ENCODE measurements at regions not wholly inside any gene's neighbourhood (a gene's known extent, or its start where the extent isn't known, plus 50 kb on each side); places are given as distances from the start of the nearest gene placed in this dataset.
"Not testable (repeated sequence)": the region's sequence is repeated elsewhere in the genome, so short reads cannot be mapped to it uniquely, and the experiment has no call there.

- DNase-seq, result no peak
These were observed 948.4 kb upstream of the ATXN7L3B start for GRCh38 chr12:73589220-73589619.

GRCh38 chr12:73598626-73599025 lies 939.0 kb upstream of the ATXN7L3B start:
- DNase-seq, result no peak

- no peak for DNase-seq
These were observed 938.4 kb upstream of the ATXN7L3B start for GRCh38 chr12:73599268-73599667.

- DNase-seq, result not testable (repeated sequence)
These were observed 931.7 kb upstream of the ATXN7L3B start for GRCh38 chr12:73605925-73606324.

- no peak for DNase-seq
These were observed 925.1 kb upstream of the ATXN7L3B start for GRCh38 chr12:73612551-73612950.

GRCh38 chr12:73623421-73623820 lies 914.2 kb upstream of the ATXN7L3B start:
- DNase-seq, result no peak

- no peak for DNase-seq
These were observed 912.4 kb upstream of the ATXN7L3B start for GRCh38 chr12:73625226-73625625.

- DNase-seq, result no peak
These were observed 908.5 kb upstream of the ATXN7L3B start for GRCh38 chr12:73629171-73629570.

- DNase-seq, result no peak
These were observed 907.5 kb upstream of the ATXN7L3B start for GRCh38 chr12:73629893-73630831.

- no peak for DNase-seq
These were observed 905.4 kb upstream of the ATXN7L3B start for GRCh38 chr12:73632191-73632590.

GRCh38 chr12:73632661-73633060 lies 905.0 kb upstream of the ATXN7L3B start:
- no peak for DNase-seq

GRCh38 chr12:73639397-73639796 lies 898.2 kb upstream of the ATXN7L3B start:
- not testable (repeated sequence) for DNase-seq

GRCh38 chr12:73656375-73656774 lies 881.3 kb upstream of the ATXN7L3B start:
- DNase-seq, result no peak

- no peak for DNase-seq
These were observed 877.8 kb upstream of the ATXN7L3B start for GRCh38 chr12:73659802-73660201.

GRCh38 chr12:73665193-73665592 lies 872.4 kb upstream of the ATXN7L3B start:
- no peak for DNase-seq

GRCh38 chr12:73671550-73671949 lies 866.1 kb upstream of the ATXN7L3B start:
- DNase-seq, result not testable (repeated sequence)

GRCh38 chr12:73677520-73678291 lies 859.9 kb upstream of the ATXN7L3B start:
- no peak for DNase-seq

GRCh38 chr12:73678335-73678734 lies 859.3 kb upstream of the ATXN7L3B start:
- no peak for DNase-seq

GRCh38 chr12:73699318-73699717 lies 838.3 kb upstream of the ATXN7L3B start:
- DNase-seq, result no peak

- no peak for DNase-seq
These were observed 823.0 kb upstream of the ATXN7L3B start for GRCh38 chr12:73714655-73715054.

GRCh38 chr12:73716143-73716542 lies 821.5 kb upstream of the ATXN7L3B start:
- not testable (repeated sequence) for DNase-seq

- DNase-seq, result no peak
These were observed 818.4 kb upstream of the ATXN7L3B start for GRCh38 chr12:73719223-73719622.

- DNase-seq, result no peak
These were observed 810.8 kb upstream of the ATXN7L3B start for GRCh38 chr12:73726881-73727280.

GRCh38 chr12:73731658-73732057 lies 806.0 kb upstream of the ATXN7L3B start:
- no peak for DNase-seq

Data from NCI-H226 (cell line).